NCI-H146 (cell line): ENCODE measurements at regions not wholly inside any gene's neighbourhood (a gene's known extent, or its start where the extent isn't known, plus 50 kb on each side); places are given as distances from the start of the nearest gene placed in this dataset.

Experiments
- DNase-seq: peaks from one replicate; lab custom pipeline; 2025; lab: John Stamatoyannopoulos, UW

DNA sequence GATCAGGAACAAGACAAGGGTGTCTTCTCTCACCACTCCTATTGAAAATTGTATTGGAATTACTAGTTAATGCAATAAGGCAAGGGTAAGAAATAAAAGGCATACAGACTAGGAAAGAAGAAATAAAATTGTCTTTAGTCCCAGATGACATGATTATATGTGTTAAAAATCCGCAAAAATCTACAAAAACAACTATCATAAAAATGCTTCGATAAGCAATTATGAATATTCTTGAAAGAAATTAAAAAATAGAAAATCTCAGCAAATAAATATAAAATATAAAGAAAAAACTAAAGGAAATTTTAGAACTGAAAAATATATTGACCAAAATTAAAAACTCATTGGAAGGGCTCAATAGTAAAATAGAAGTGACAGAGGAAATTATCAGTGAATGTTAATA is 243.3 kb downstream of the ZNF674 start:
- DNase-seq: no peak

DNA sequence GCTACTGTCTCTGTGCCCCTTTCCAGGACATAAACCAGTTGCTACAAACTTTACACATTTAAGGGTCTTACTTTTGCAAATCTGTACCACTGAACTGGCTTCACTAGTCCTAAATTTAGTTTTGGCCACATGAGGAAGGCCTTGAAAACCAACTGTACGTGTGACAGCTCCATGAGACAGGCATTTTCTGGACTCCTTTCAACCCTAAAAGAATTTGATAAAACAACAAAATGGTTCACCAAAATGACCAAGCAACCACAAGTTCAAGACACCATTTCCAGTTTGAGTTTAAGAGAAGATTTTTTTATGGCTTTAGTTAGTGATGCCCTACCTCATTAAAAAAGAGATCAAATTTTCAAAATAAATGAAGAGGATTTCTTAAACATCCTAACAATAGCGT is 246.4 kb downstream of the ZNF674 start:
- DNase-seq: no peak

DNA sequence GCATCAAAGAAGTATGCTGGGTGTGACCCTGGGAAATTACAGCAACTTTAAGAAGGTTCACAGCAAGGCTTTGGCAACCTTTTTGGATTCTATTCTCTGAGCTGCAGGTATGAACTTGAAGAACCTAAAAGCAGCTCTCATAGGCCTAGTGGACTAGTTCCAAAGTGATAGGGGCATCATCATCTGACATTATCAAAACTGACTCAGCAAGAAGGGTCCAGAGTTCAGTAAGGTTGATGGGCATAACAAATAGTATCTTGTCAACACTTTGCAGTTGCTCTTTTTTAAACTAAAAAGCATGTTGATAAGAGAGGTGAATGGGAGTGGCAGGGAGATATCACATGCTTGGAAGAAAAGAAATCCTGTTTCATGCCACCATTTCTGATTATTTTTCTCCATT is 249.3 kb downstream of the ZNF674 start:
- DNase-seq: no peak

DNA sequence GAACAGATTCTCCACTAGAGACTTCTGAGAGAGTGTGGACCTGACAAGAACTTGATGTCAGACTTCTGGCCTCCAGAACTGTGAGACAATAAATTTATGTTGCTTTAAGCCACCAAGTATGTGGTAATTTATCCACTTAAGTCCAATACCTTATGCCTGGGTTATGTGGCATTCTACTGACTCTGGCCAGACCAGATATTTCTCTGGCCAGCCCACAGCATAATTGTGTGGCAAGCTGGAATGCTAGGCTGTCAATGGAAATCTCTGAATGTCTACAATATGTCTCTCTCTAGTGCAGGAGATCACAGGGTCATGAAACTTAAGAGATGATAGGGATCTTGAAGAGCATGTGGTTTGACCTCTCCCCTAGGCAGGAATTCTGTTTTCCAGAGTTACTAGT is 251.0 kb downstream of the ZNF674 start:
- DNase-seq: no peak

DNA sequence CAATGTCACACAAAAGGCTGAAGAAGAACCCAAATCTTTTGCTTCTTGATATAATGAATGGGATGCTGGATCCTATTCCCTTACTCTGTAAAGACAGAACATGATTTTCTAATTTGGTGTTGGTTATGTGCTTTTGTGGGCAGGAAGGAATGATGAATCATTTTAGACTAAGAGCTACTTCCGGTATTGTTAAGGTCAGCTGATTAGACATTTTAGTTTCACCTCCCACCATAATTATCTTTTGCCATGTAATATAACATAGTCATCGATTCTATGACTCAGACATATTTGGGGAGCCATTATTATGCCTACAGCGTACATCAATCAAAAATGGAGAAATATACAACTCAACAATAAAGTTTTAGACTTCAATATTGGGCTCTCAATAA is 265.3 kb downstream of the ZNF674 start:
- no peak for DNase-seq

DNA sequence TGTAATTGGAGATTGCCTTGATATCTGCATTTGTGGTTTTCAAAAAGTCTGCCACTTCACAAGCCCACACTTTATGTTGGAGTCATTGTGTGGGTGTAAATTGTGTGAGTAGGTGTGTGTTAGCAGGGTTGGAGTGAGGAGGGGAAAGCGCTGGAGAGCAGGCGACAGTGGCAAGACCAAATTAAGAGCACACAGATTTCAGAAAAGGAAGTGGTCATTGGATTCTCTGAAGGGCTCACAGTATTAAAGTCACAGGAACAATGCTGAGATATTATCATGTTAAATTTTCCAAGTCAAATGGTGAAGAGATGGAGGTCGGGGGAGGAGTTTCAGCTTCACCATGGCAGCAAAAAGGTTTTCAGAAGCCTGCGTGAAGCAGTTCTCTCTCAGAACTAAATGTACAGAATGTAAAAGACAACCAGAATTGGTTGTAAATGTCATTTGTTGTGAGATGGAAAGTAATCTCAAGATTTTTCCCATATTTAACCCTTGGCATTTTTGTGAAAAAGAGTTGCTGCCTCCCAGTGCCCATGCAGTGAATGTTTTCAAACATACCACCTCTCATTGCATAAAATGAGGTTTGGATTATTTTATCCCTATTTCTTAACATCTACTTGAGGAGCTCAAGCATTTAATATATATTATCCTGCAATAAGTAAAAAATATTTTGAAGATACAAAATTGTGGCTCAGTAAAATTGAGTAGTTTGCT is 265.9 kb downstream of the ZNF674 start:
- no peak for DNase-seq

DNA sequence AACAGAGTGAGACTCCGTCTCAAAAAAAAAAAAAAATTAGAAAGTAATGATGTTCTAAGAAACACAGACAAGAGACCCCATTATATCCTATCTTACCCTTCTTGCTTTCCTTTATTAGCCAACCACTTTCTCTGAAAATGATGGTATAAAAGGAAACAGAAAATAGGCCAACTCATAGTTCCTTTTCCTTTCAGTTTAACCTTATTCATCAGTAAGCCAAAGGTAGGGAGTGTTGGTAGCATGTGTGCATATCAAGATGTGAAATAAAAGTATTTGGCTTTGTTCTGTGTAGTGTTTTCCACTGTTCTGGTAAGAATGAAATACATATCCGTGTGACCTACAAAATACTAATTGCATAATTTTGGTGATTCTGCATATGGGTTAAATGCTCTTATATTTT is 266.6 kb downstream of the ZNF674 start:
- no peak for DNase-seq

DNA sequence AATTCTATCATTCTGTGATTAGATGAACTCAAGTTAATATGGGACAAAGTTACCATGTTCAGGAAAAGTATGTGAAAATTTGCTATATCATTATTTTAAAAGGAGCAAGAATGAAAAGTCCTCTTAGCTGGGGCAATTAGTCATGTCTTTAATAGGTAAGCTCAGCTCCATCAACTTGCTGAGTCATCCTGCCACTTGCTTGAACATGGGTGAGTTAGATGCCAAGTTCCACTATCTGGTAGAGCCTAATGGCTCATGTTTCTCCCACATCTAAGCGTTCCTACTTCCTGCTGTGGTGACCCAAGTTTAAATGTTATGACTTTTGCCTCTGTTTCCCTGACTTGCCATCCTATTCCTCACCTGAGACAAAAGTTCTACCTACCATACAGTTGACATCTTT is 276.8 kb downstream of the ZNF674 start:
- no peak for DNase-seq

DNA sequence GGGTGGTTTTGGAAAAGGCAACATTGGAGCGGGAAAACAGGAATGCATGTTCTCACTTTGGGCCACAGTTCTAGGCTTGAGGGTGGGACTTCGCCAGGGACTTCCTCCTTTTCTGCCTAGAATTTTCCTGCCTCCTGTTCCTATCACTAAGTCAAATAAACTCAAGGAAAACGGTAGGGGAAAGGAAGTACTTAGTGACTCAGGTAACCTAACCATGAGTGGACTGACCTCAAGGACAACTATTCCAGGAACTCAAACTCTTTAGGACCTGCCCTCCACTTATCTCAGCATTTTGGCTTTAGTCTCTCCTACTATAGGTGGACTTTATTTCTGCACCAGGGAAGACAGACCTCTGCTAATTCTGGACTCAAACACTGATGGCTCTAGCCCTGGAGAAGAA is 281.7 kb downstream of the ZNF674 start:
- DNase-seq: no peak

DNA sequence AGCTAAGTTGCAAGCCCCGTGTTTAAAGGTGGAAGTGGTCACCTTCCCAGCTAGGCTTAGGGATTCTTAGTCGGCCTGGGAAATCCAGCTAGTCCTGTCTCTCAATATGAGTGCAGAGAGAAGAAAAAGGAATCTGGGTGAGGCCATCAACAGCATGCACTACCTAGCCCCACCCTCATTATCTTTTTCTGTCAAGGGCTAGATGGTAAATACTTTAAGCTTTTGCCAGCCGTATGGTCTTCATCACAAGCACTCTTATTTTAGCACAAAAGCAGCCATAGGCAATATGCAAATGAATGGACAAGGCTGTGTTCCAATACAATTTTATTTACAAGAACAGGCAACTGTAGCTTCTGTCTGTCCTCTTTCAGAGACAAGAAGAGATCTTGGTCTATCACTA is 282.9 kb downstream of the ZNF674 start:
- DNase-seq: no peak

DNA sequence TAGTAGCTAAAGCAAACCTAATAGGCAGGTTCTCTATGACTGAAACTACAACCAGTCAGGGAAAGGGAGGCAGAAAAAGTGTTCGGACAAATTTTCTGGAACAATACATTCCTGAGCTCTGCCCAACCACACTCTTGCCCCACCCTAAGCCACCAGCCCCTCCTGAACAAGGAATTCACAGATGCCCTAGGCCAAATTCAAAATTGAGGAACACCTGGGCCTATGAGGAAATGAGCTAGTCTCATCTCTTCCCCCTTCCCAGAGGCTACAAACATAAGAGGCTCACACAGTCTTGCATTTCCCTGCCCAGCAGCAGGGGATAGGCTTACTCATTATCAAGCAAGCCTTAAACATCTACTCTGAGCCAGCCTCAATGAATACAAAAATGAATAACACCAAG is 284.7 kb downstream of the ZNF674 start:
- DNase-seq: no peak

DNA sequence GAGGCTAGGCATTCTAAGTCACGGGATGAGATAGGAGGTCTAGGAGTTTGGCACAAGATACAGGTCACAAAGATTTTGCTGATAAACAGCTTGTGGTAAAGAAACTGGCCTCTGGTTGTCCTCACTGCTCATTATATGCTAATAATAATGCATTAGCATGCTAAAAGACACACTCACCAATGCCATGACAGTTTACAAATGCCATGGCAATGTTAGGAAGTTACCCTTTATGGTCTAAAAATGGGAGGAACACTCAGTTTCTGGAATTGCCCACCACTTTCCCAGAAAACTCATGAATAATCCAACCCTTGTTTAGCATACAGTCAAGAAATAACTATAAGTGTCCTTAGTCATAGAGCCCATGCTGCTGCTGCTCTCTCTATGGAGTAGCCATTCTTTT is 286.9 kb downstream of the ZNF674 start:
- no peak for DNase-seq

DNA sequence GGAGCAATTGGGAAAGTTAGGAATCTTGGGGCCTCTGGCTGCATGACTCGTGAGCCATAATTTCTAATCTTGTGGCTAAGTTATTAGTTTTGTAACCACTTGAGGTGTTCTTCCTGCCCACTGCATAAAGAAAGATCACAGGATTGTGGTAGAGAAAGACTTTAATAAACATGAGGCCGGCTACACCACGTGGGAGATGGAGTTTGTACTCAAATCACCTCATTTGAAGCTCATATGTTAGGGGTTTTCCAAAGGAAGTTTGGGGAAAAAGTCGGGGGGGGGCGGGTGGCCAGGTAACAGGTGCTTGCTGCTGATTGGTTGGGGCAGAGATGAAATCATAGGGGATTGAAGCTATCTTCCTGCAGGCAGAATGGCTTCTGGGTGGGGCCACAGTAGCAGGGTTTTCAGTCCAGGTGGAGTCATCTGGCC is 287.8 kb downstream of the ZNF674 start:
- no peak for DNase-seq

DNA sequence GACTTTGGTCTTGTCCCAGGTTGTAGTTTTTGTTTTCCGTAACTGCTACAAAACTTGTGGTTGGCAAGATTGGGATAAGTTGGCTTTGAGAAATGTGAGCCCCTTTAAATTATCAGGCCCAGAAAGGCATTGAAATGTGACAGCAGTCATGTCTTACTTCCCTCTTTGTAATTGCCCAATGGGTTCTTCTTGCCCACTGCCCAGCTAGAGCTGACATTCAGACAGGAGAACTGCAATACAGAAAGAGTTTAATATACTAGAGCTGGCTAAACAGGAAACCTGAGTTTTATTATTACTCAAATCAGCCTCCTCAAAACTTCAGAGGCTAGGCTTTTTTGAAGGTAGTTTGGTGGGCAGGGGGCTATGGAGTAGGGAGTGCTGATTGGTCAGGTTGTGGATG is 288.3 kb downstream of the ZNF674 start:
- no peak for DNase-seq

DNA sequence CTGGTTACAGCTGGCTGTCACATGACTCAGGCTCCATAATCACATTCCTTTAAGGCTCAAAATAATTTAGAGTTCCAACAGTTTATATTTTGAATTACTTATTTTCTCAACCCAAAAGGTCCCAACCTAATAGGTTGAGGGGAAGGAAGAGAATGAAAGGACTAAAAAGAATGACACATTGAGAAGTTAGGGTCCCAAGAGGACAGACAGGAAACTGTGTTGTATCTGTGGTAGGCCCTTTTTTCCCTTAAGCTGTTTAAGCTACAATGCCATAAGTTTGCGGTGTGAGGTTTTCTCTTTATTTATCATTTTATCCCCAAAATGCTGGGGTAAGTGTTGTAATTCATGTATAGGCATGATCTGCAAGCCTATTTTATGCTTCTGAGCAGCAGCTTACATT is 290.2 kb downstream of the ZNF674 start:
- no peak for DNase-seq

DNA sequence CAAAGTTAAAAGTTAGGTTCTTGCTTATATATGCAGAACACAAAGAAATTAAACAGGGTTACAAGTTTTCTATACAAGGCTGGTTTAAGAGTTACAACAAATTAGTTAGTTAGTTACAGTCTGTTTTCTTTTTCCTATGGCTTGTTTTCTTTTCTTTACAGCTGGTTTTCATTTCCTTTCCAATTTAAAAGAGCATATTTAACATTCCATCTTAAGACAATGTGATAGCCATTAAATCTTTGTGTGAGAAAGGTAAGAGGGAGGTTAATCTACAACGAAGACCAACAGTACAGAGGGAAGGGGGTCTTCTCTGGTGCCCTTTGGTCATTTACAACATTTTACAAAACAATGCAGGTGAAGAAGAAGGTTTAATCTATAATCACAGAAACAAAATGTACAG is 290.6 kb downstream of the ZNF674 start:
- DNase-seq: no peak

DNA sequence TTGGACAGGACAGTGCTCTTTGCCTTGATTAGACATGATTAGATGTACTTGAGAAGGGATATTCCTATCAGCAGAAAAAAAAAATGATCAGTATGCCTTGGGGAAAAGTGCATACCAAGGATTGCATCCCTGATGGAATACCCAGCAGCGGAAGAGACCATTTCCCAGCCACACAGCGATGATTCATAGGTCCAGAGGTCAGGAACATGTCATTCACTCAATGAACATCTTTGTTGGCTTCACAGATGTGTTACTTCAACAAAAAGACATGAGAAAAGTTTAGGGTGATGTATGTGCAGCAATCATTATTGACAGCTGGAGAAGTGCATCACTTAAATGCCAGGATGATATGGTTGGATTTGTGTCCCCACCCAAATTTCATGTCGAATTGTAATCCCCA is 293.5 kb downstream of the ZNF674 start:
- DNase-seq: no peak

DNA sequence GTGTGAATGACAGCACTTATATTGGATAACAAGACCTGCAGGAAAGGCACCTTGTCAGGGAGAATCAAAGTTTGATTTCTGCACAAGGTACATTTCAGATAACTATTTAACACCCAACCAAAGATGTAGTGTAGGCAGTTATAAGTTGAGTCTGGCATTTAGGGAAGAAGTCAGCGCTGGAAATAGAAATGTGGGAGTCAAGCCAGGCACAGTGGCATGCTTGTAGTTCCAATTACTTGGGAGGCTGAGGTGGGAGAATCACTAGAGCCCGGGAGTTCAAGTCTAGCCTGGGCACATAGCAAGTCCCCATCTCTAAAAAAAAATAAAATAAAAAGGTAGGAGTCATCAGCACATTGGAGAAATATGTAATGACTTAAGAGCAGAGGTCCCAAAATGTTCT is 295.1 kb downstream of the ZNF674 start:
- DNase-seq: no peak

DNA sequence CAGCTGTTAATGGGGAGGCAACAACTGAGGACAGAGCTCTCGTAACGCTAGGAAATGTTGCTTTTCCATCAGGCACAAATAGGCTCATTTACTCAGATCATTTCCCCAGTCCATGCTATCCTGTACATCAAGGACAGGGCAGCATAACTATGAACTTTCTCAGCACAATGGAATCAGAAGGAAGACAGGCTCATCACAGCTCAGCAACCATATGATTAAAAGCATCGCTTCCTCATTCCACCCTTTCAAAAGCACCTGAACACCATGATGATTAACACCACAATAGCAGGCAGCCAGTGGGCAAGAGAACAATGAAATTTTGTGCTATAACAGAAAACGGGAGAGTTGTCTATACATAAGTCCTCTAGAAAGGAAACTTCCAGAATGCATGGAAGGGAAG is 297.8 kb downstream of the ZNF674 start:
- DNase-seq: no peak

DNA sequence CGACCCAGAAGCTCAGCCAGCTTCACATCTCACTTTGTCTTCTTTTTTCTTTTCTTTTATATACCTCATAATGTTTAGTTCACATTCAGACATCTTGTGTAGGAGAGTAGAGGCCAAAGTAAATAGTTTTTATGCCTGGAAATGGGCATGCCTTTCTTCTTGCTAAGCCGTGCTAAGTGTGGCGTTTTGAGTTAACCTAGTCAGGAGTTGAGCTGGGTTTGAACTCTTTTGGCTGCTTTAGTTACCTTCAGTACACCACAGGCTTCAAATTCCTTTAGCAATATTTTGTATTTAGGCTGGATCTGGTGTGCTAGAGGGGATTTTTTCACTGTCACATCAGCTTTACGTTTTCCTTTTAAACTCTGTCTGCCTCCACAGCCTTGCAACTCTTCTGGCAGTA is 300.8 kb downstream of the ZNF674 start:
- no peak for DNase-seq

DNA sequence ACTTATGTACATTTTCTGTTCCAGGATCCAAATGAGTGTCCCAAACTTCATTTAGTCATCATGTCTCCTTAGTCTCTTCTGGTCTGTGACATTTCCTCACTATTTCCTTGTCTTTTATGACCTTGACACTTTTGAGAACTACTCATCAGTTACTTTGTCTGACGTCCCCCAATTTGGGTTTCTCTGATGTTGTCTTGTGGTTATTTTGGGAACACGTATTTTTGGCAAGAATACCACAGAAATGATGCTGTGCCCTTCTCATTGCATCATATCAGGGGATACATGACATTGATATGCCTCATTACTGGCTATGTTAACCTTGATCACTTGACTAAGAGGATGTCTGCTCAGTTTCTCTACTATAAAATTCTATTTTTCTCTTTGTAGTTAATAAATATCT is 308.8 kb downstream of the ZNF674 start:
- no peak for DNase-seq

DNA sequence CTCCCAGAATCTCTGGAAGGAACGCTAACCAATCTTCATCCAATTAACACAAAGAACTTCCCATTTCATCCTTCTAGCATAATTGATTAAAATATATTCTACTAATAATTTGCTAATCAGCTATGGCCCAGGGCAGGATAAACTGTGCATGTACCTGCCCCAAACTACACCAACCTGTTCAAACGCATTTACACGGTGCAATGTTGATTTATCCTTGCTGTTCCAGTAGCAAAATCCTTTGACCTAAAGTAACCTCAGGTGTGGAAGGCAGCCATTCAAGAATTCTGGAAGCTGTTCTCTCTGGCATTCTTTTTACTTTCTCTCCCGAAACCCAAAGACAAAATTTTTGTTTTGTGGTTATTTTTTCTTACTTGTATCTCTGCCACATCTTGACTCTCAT is 309.4 kb downstream of the ZNF674 start:
- DNase-seq: no peak

DNA sequence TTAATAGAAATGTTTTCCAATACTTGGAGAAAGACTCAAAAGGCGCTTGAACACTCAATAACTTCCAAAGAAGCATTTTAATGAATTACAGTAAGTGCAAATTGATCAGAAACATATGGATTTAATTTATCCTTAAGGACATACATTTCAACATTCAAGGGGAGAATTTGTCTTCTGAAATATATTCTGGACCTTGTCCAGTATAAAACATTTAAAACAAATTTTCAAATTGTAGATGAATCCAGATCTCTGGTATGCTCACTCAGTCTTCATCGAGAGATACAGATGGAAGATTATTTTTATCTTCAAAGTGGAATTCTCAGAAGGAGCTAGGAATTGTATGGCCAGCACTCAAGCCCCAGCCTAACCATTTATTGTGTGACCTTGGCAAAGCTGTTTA is 310.4 kb downstream of the ZNF674 start:
- no peak for DNase-seq

DNA sequence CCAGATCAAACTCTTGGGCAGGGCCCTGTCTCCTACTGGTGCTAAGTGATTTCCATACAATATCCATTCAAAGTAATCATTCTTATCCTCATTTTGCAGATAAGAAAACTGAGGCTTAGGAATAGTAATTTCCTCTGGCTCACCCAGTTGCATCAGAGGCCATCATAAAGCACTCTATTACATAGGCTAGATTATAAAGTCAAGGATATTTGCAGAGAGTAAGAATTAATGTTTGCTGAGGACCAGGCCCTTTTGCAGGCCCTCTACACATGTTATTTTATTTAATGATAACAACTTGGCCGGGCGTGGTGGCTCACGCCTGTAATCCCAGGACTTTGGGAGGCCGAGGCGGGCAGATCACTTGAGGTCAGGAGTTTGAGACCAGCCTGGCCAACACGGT is 316.8 kb downstream of the ZNF674 start:
- no peak for DNase-seq

DNA sequence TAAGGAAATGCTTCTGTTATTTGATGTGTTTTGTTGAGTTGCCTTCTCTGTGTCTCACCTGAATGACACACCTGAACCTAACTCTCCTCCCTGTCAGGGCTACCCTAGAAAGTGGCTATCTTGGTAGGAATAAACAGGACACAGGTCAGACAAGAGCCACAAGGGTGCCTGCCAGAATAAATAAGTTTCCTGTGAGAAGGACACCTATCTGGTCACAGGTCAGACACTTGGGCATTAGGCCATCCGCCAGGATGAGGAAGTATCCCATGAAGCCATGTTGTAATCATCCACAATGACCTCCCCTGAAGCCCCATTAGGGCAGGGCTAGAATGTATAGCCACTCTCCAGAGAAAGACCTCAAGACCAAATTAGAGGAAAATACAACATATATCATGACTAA is 318.8 kb downstream of the ZNF674 start:
- no peak for DNase-seq
